NOMO-1 treated with dmso at 0.1 percent for 144 hours (cell line): ENCODE measurements at regions not wholly inside any gene's neighbourhood (a gene's known extent, or its start where the extent isn't known, plus 50 kb on each side); places are given as distances from the start of the nearest gene placed in this dataset.
"Not testable (repeated sequence)": the region's sequence is repeated elsewhere in the genome, so short reads cannot be mapped to it uniquely, and the experiment has no call there.

ENCODE experiments used
- DNase-seq: peaks from one replicate; lab custom pipeline; 2025; ENCODE audit not compliant: unreplicated experiment; lab: John Stamatoyannopoulos, UW

DNA sequence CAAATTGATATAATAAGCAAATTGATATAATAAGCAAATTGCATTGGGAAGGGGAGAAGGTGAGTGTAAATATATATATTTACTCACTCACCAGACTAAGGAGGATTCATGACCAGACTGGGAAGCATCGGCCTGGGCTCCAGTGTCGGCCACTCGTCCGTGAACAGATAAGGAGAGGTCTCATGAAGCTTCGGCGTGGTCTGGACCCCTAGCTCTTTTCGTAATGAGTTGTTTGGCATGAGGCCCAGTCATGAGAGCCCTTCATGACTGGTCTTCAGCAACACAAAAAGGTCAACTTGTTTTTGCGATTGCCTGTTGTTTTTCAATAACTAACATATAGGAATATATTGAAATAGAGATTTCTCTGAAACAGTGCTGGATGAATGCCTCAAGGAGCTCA lies 222.9 kb upstream of the KCNK2 start:
- DNase-seq = no peak

DNA sequence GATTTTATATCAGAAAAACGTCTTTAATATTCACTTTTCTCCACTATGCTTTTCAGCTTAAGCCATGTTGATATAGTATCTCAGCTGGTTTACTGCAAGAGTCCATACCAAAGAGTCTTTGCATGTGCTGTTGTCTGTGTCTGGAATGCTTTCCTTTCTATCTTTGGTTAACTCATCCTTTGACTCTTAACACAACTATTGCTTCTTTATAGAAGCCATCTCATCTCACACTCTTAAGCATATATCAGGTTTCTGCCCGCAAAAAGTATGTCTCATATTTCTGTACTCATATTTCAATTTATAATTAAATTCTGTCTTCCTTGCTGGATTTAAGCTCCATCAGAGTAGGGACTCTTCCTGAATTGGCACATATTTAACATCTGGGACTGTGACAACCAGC lies 220.9 kb upstream of the KCNK2 start:
- no peak for DNase-seq

DNA sequence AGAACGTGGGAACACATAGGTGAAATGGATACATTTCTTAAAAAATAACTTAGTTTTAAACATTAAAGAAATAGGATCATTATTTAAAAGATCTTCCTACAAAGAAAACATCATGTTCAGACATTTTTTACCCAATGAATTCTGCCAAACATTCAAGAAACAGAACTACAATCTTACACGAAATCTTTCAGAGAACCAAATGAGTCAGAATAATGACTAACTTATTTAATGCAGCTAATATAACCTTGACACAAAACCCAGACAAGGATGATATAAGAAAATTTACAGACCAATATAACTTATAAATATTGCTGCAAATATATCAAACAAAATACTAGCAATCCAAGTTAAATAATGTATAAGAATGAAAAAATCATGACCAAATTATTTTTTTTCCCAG lies 220.1 kb upstream of the KCNK2 start:
- DNase-seq = no peak

DNA sequence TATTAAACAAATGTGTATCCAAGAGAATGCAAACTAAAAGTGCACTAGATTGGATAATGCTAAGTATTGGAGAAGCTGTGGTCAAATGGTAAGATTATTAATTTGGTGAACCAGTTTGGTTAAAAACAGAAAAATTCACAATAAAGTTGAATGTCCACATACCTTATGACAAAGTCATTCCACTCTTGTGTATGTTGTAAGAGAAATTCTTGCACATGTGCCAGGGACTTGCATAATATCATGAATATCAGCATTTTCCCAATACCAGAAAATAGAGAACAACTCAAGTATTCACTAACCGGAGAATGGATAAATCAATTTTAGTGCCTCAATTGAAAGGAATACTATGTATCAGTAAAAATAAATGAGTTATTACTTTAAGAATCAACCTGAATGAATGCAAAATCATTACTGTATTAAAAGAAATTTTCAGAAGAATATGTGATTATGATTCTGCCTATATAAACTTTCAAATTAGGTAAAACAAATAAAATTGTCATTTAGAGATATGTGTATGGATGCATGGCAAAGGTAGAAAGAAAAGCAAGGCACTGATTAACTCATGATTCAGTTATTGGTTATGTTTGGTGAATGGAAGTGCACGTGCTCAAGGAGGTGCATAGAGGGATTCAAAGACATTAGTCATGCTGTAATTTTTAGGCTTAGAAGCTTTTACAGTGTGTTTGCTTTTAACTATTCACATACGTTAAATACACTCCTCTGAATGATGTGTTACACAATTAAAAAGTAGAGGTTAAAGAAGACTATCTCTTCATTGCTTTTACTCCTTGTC lies 217.4 kb upstream of the KCNK2 start:
- DNase-seq = no peak

GRCh38 chr1:214870426-214870825 lies 212.1 kb upstream of the KCNK2 start:
- not testable (repeated sequence) for DNase-seq

- no peak for DNase-seq
These were observed 201.6 kb upstream of the KCNK2 start for GRCh38 chr1:214880956-214881355.

GRCh38 chr1:214882616-214883015 lies 199.9 kb upstream of the KCNK2 start:
- no peak for DNase-seq

DNA sequence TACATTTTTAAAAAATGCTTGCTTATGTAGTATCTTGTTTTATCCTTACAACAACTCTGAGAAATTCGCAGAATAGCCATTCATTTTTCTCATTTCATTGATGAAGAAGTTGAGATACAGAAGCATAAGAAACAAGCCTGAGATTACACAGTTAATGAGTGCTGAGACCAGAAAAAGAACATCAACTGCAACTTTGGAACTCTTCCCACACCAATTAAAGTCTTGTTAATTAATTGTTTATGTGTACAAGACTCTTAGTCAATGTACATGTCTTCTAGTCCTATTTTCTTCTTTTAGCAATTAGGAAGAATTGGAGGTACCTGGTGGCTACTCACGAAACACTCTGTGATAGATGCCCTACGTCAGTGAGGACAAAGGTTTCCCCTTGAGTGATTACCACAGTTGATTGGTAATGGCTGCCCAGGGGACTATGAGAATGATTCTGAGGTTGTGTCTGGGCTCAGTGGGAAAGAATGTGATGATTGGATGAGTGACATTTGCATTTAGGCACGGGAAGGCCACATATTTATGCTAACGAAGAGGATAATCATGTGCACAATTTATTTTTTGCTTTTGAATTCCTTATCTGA lies 187.4 kb upstream of the KCNK2 start:
- no peak for DNase-seq

GRCh38 chr1:214896921-214897320 lies 185.6 kb upstream of the KCNK2 start:
- DNase-seq = no peak

DNA sequence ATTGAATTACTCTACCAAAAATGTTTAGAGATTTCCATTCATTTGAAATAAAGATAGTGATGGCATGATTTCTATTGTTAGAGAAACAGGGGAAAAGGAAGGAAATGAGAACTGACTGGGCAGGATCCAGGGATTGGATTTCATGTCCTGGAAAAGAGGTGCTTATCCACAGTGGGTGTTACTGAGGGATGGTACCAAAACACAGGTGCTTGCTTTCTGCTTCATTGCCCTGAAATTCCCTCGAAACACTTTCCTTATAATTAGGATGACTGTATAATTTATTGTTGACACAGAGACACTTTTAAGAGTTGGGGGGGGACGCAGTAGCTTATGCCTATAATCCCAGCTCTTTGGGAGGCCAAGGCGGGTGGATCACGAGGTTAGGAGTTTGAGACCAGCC lies 185.0 kb upstream of the KCNK2 start:
- no peak for DNase-seq

GRCh38 chr1:214898161-214898560 lies 184.4 kb upstream of the KCNK2 start:
- no peak for DNase-seq

- DNase-seq = no peak
These were observed 183.8 kb upstream of the KCNK2 start for GRCh38 chr1:214898718-214899117.

- no peak for DNase-seq
These were observed 182.6 kb upstream of the KCNK2 start for GRCh38 chr1:214899908-214900460.

GRCh38 chr1:214900590-214900989 lies 181.9 kb upstream of the KCNK2 start:
- DNase-seq = no peak

DNA sequence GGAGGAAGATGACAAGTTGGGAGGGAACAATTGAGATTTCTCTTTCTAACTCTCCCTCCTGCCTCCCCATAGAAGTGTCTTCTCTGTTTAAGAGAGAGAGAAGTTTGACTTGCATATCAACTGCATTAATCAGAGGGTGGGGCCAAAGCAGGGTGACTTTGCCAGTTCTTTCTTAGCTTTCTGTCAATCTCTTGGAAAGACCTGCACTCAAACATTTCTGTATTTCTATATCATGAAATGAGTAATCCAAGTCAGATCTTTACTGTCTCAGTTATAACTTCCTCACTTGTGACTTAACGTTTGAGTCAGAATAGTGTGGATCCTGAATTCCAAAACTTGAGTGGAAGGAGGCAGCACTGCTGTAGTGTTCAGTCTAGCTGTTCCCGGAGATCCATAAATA lies 180.8 kb upstream of the KCNK2 start:
- no peak for DNase-seq

DNA sequence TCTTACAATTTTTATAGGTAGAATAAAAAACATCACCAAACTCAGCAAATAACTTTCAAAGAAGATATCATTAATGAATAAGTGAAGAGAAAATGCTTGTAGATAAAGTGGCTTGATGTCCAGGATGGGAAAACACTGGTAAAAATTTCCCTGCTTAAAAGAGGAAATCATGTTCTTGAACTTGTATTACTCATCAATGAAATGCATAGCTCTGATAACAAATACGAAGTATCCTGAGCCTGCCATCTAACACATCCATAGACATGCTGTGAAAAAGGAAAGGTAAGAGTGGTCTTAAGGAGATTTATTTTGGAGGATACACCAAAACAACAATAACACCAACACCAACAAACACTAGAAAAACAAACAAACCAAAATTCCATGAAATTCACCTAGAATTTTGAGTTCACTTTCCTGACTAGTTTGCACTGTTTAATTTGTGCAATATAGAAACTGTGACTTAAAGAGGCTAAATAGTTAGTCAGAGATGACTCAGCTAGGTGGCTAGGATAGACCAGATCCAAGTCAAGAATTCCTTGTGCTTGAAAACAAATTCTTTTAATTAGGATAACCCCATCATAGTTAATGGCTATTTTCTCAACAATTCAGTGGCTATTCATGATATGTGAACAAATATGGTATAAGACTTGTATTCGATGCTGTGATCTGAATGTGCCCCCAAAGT lies 179.8 kb upstream of the KCNK2 start:
- DNase-seq = no peak

GRCh38 chr1:214912127-214912526 lies 170.4 kb upstream of the KCNK2 start:
- DNase-seq = no peak

DNA sequence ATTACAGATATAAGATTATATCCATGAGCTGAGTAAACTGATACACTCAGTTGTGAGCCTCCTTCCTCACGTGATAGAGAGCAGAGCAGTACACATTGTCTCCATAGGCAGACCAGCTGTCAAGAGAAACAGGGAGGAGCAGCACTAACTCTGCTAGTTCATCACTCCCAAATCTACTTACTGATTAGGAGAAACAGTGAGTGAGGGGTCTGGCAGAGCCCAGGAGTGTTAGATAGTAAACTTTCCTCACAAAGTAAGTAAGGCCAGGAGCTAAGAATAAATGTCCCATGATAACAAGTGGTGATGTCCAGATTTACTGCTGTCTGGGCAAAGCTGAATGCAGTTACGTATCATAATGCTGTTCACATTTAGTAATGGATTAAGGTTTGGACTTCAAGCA lies 168.6 kb upstream of the KCNK2 start:
- no peak for DNase-seq

DNA sequence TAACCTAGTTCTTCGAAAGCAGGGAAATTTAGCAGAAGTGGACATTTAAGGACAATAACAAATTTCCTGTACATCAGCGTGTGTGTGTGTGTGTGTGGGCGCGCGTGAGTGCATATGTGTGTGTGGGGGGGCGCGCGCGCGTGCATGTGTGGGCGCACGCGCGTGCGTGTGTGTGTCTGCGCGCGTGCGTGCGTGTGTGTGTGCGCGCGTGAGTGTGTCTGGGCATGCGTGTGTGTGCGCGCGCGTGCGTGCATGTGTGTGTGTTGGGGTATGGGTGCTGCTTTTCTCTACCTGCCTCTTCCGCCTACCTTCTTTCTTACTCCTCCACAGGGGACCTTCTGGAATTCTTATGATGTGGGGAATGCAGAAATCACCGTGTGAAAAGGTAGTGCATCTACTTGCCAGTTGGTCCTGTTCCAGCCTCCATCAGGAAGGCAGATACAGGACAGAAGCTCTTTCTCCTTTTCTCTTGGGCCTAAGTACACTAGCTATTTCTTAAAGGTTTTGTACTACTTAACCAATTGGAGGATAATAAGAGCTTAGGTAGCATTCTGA lies 165.4 kb upstream of the KCNK2 start:
- DNase-seq = no peak

DNA sequence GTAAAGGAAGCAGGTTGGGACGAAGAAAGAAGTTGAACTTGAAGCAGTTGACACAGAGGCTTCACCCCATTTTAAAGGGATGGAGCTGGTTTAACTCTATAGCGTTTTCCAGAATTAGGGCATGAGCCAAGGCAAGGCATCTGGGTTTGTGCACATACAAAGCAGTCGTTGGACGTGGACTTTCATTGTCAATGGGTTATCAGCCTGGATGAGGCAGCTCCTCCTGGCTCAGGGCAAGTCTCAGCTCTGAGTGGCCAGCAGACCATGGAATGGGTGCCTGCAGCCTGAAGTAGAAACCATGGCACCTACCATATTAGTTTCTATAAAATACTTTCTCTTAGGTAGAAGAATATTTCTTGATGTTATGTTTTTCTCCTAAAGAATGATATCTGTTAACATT lies 163.8 kb upstream of the KCNK2 start:
- DNase-seq = no peak

GRCh38 chr1:214920337-214920736 lies 162.2 kb upstream of the KCNK2 start:
- DNase-seq = no peak
